ENCODE measurements at regions not wholly inside any gene's neighbourhood (a gene's known extent, or its start where the extent isn't known, plus 50 kb on each side); places are given as distances from the start of the nearest gene placed in this dataset.

GRCh38 chr6:19180348-19181072, 656.7 kb upstream of the ID4 start:
- no peak overlapping the region for H3K4me3 ChIP-seq (ENCODE audit: low read length)

GRCh38 chr6:19181211-19181610, 656.0 kb upstream of the ID4 start:
- Histone ChIP-seq H4K20me1 (ENCODE audit: insufficient read depth) (no peaks in the 10 kb centered on the region), H3F3A (ENCODE audit: insufficient read depth, low read length, poor library complexity, severe bottlenecking) (no peaks in the 10 kb centered on the region), H3K9me3 (ENCODE audit: low read length) (no peaks in the 10 kb centered on the region), H2AFZ (ENCODE audit: low read depth, low read length) (no peak overlapping the region), H3K4me2 (ENCODE audit: low read length) (no peak overlapping the region), H3K4me3 (ENCODE audit: low read length) (no peak overlapping the region), H3K27me3 (ENCODE audit: insufficient read depth, low read depth, low read length) (no peaks in the 10 kb centered on the region), H3K27ac (ENCODE audit: low read length) (no peak overlapping the region), H3K36me3 (ENCODE audit: insufficient read depth, low read length) (no peaks in the 10 kb centered on the region), H3K9ac (ENCODE audit: low read length) (no peak overlapping the region), H3K9me2 (ENCODE audit: insufficient read depth, low read length) (no peaks in the 10 kb centered on the region), H3K79me2 (replicated peaks; ENCODE audit: insufficient read depth, low read length) (no peaks in the 10 kb centered on the region)
- TF ChIP-seq TAF1 (IDR thresholded peaks at IDR 0.05; ENCODE audit: low read depth) (no peak), MXI1 (conservative IDR thresholded peaks at IDR 0.05; ENCODE audit: poor library complexity, severe bottlenecking) (no peak), POLR2AphosphoS5 (IDR thresholded peaks at IDR 0.05) (no peak), RAD21 (conservative IDR thresholded peaks at IDR 0.05) (no peak), REST (IDR thresholded peaks at IDR 0.05; ENCODE audit: borderline replicate concordance) (no peak), CTCF (IDR thresholded peaks at IDR 0.05; ENCODE audit: poor library complexity, severe bottlenecking) (no peak), SMC3 (conservative IDR thresholded peaks at IDR 0.05; ENCODE audit: poor library complexity) (no peak)

More at GRCh38 chr6:19180348-19181072, 656.7 kb upstream of the ID4 start:
- H3K79me2 ChIP-seq (replicated peaks; ENCODE audit: insufficient read depth, low read length), result no peaks in the 10 kb centered on the region
- no peaks in the 10 kb centered on the region for H3K9me3 ChIP-seq (ENCODE audit: low read length)
- no peak overlapping the region for H2AFZ ChIP-seq (ENCODE audit: low read depth, low read length)
- no peak overlapping the region for H3K27ac ChIP-seq (ENCODE audit: low read length)
- H3K9ac ChIP-seq (ENCODE audit: low read length), result no peak overlapping the region
- no peak overlapping the region for H3K4me2 ChIP-seq (ENCODE audit: low read length)
- no peaks in the 10 kb centered on the region for H3K36me3 ChIP-seq (ENCODE audit: insufficient read depth, low read length)
- no peaks in the 10 kb centered on the region for H3F3A ChIP-seq (ENCODE audit: insufficient read depth, low read length, poor library complexity, severe bottlenecking)
- no peak for TF ChIP-seq EP300 (conservative IDR thresholded peaks at IDR 0.05; ENCODE audit: poor library complexity, severe bottlenecking)
- no peak for TF ChIP-seq MXI1 (conservative IDR thresholded peaks at IDR 0.05; ENCODE audit: poor library complexity, severe bottlenecking)
- TF ChIP-seq REST (IDR thresholded peaks at IDR 0.05; ENCODE audit: borderline replicate concordance), result no peak
- TF ChIP-seq TAF1 (IDR thresholded peaks at IDR 0.05; ENCODE audit: low read depth), result no peak
- TF ChIP-seq CTCF (IDR thresholded peaks at IDR 0.05; ENCODE audit: poor library complexity, severe bottlenecking), result no peak
- no peak for TF ChIP-seq RAD21 (conservative IDR thresholded peaks at IDR 0.05)
- no peaks in the 10 kb centered on the region for H3K27me3 ChIP-seq (ENCODE audit: insufficient read depth, low read depth, low read length)
- no peaks in the 10 kb centered on the region for H3K9me2 ChIP-seq (ENCODE audit: insufficient read depth, low read length)
- no peaks in the 10 kb centered on the region for H4K20me1 ChIP-seq (ENCODE audit: insufficient read depth)
